IMR-90 (cell line): ENCODE measurements at regions not wholly inside any gene's neighbourhood (a gene's known extent, or its start where the extent isn't known, plus 50 kb on each side); places are given as distances from the start of the nearest gene placed in this dataset.

Experiments
- ATAC-seq: fragments of 200-7000 bp; cut with Tn5 transposase; 2 replicates; pipeline ENCODE4 v1.9.1; 2020; ENCODE audit warnings: low read depth, mild to moderate bottlenecking, moderate library complexity
- BruUV-seq: library from RNA; stranded (reverse); fragments of 400-500 nt; replicated peaks from 2 replicates; lab custom pipeline; 2021; lab: Mats Ljungman, UMichigan
- CTCF ChIA-PET: fragments of 300-600 bp; formaldehyde crosslinking; extraction: SDS; loops from one replicate; lab custom pipeline; 2021; ENCODE audit warnings: antibody characterized with exemption; lab: Yijun Ruan, JAX
- POLR2A ChIA-PET: fragments of 300-600 bp; sonication (Branson Sonifier 250); formaldehyde crosslinking; loops from one replicate; lab custom pipeline; 2022; ENCODE audit warnings: antibody characterized with exemption; ENCODE audit not compliant: unreplicated experiment; lab: Charles Lee
- DNase-seq: peaks from one replicate; pipeline ENCODE4 v3.0.0; 2013
- H2AFZ ChIP-seq: replicated peaks from 2 replicates; pipeline ENCODE3; 2013; ENCODE audit warnings: low read length, mild to moderate bottlenecking; ENCODE audit not compliant: poor library complexity
- H2AK5ac ChIP-seq: 2 replicates; pipeline ENCODE4 v1.6.1; 2013; ENCODE audit warnings: low read depth, low read length, inconsistent platforms
- H2AK9ac ChIP-seq: replicated peaks from 2 replicates; pipeline ENCODE3; 2013; ENCODE audit warnings: mild to moderate bottlenecking, low read depth, low read length, moderate library complexity; ENCODE audit not compliant: poor library complexity
- H2BK120ac ChIP-seq: 2 replicates; pipeline ENCODE4 v1.6.1; 2013; ENCODE audit warnings: low read depth, low read length, inconsistent platforms
- H2BK15ac ChIP-seq: 3 replicates; pipeline ENCODE4 v1.6.1; 2013; ENCODE audit warnings: low read depth, low read length, inconsistent platforms
- H2BK20ac ChIP-seq: 2 replicates; pipeline ENCODE4 v1.6.1; 2013; ENCODE audit warnings: low read depth, mild to moderate bottlenecking, inconsistent platforms, low read length, moderate library complexity
- H2BK5ac ChIP-seq: 2 replicates; pipeline ENCODE4 v1.6.1; 2013; ENCODE audit warnings: mild to moderate bottlenecking, low read depth, low read length, inconsistent platforms; ENCODE audit not compliant: poor library complexity, severe bottlenecking
- H3K14ac ChIP-seq: replicated peaks from 2 replicates; pipeline ENCODE4 v1.6.1; 2013; ENCODE audit warnings: low read depth, low read length, inconsistent platforms
- H3K18ac ChIP-seq: 2 replicates; pipeline ENCODE4 v1.6.1; 2013; ENCODE audit warnings: low read depth, low read length, control low read depth
- H3K23ac ChIP-seq: 2 replicates; pipeline ENCODE4 v1.6.1; 2013; ENCODE audit warnings: low read depth, low read length, inconsistent platforms
- H3K27ac ChIP-seq: 2 replicates; pipeline ENCODE4 v1.5.1; 2013; ENCODE audit warnings: mild to moderate bottlenecking, control low read depth, low read length; ENCODE audit not compliant: insufficient read depth
- H3K27me3 ChIP-seq: 2 replicates; pipeline ENCODE4 v1.6.1; 2013; ENCODE audit warnings: low read length; ENCODE audit not compliant: control insufficient read depth, insufficient read depth
- H3K36me3 ChIP-seq: 2 replicates; pipeline ENCODE4 v1.6.1; 2013; ENCODE audit warnings: low read length, mixed read lengths; ENCODE audit not compliant: control insufficient read depth, insufficient read depth
- H3K4ac ChIP-seq: 2 replicates; pipeline ENCODE4 v1.6.1; 2013; ENCODE audit warnings: low read depth, low read length, inconsistent platforms
- H3K4me1 ChIP-seq: 2 replicates; pipeline ENCODE4 v1.6.1; 2013; ENCODE audit warnings: low read length, mixed read lengths; ENCODE audit not compliant: control insufficient read depth, insufficient read depth
- H3K4me2 ChIP-seq: 2 replicates; pipeline ENCODE4 v1.6.1; 2013; ENCODE audit warnings: low read depth, mild to moderate bottlenecking, control low read depth, low read length, moderate library complexity
- H3K4me3 ChIP-seq: 2 replicates; pipeline ENCODE4 v1.5.1; 2013; ENCODE audit warnings: low read depth, mild to moderate bottlenecking, control low read depth, low read length, moderate library complexity; ENCODE audit not compliant: insufficient read depth
- H3K56ac ChIP-seq: 2 replicates; pipeline ENCODE4 v1.6.1; 2013; ENCODE audit warnings: low read length, inconsistent platforms; ENCODE audit not compliant: insufficient read depth; ENCODE audit errors: extremely low read depth
- H3K79me1 ChIP-seq, 2 experiments: 2 replicates each; pipeline ENCODE4 v1.6.1; 2013; ENCODE audit warnings: low read length in 2 of 2, inconsistent platforms in 1 of 2, low read depth in 1 of 2
- H3K9ac ChIP-seq: 2 replicates; pipeline ENCODE4 v1.6.1; 2013; ENCODE audit warnings: low read depth, low read length, control low read depth
- H3K9me1 ChIP-seq: 2 replicates; pipeline ENCODE4 v1.6.1; 2013; ENCODE audit warnings: low read length, inconsistent platforms; ENCODE audit not compliant: insufficient read depth
- H3K9me3 ChIP-seq: 2 replicates; pipeline ENCODE4 v1.6.1; 2013; ENCODE audit warnings: low read length; ENCODE audit not compliant: control insufficient read depth, insufficient read depth
- H4K20me1 ChIP-seq: 2 replicates; pipeline ENCODE4 v1.6.1; 2013; ENCODE audit warnings: low read length, inconsistent platforms; ENCODE audit not compliant: insufficient read depth
- H4K5ac ChIP-seq: 2 replicates; pipeline ENCODE4 v1.6.1; 2013; ENCODE audit warnings: mild to moderate bottlenecking, low read depth, low read length, control low read depth
- H4K8ac ChIP-seq, 2 experiments: 2 replicates each; pipeline ENCODE4 v1.6.1; 2013; ENCODE audit warnings: low read depth in 2 of 2, low read length in 2 of 2, control low read depth in 1 of 2, inconsistent platforms in 1 of 2
- H4K91ac ChIP-seq: 2 replicates; pipeline ENCODE4 v1.6.1; 2013; ENCODE audit warnings: low read depth, low read length, inconsistent platforms; ENCODE audit not compliant: insufficient read depth
- BHLHE40 ChIP-seq: fragments of 150-350 bp; IDR thresholded peaks from 2 replicates; pipeline ENCODE4 v1.6.1; 2016; ENCODE audit warnings: mild to moderate bottlenecking, low read depth, low read length
- CEBPB ChIP-seq: IDR thresholded peaks from 2 replicates; pipeline ENCODE4 v1.6.1; 2012; ENCODE audit warnings: low read depth, low read length, improper control_type of control experiment
- CHD1 ChIP-seq: IDR thresholded peaks from 2 replicates; pipeline ENCODE4 v1.6.1; 2012; ENCODE audit warnings: low read depth, low read length, improper control_type of control experiment
- CTCF ChIP-seq: conservative IDR thresholded peaks from 2 replicates; pipeline ENCODE4 v1.5.1; 2012; ENCODE audit warnings: mild to moderate bottlenecking, low read depth, low read length, improper control_type of control experiment
- ELK1 ChIP-seq: fragments of 150-350 bp; IDR thresholded peaks from 2 replicates; pipeline ENCODE4 v1.6.1; 2016; ENCODE audit warnings: low read depth, mild to moderate bottlenecking, low read length, moderate library complexity, borderline replicate concordance
- MXI1 ChIP-seq: IDR thresholded peaks from 2 replicates; pipeline ENCODE4 v1.6.1; 2012; ENCODE audit warnings: low read depth, mild to moderate bottlenecking, low read length, moderate library complexity, borderline replicate concordance
- NFE2L2 ChIP-seq: fragments of 150-350 bp; IDR thresholded peaks from 2 replicates; pipeline ENCODE4 v1.6.1; 2016; ENCODE audit warnings: low read depth, mild to moderate bottlenecking, low read length
- POLR2A ChIP-seq: IDR thresholded peaks from 2 replicates; pipeline ENCODE4 v1.6.1; 2012; ENCODE audit warnings: mild to moderate bottlenecking, low read depth, low read length
- RAD21 ChIP-seq: IDR thresholded peaks from 2 replicates; pipeline ENCODE4 v1.6.1; 2012; ENCODE audit warnings: low read length, improper control_type of control experiment
- RFX5 ChIP-seq: IDR thresholded peaks from 2 replicates; pipeline ENCODE4 v1.8.0; 2012; ENCODE audit warnings: low read depth, mild to moderate bottlenecking, low read length, moderate library complexity
- WGBS, 2 experiments: methylation state at CpG; one replicate each; pipeline versions ENCODE4 v1.1.5 to v1.1.7; 2013; ENCODE audit warnings: missing lambda C conversion rate in 2 of 2; ENCODE audit not compliant: insufficient read length in 1 of 2; ENCODE audit errors: extremely low coverage in 2 of 2; 5-methylcytosine and 5-hydroxymethylcytosine counted together
- dilution Hi-C: fragments of 300-500 bp; cut with HindIII; formaldehyde crosslinking; loops from one replicate; pipeline ENCODE4 v1.14.3; 2018; ENCODE audit warnings: low sequenced_read_pairs; ENCODE audit not compliant: unreplicated experiment
- in situ Hi-C: fragments of 300-500 bp; cut with MboI; formaldehyde crosslinking; loops from 3 replicates; pipeline ENCODE4 v1.14.3; 2019; ENCODE audit warnings: low sequenced_read_pairs, inconsistent platforms, mixed read lengths
- intact Hi-C: fragments of 100-400 bp; cut with micrococcal nuclease; formaldehyde crosslinking; loops from 2 replicates; pipeline ENCODE4 v1.10.0; 2022

- peaks cover 2% of the 10 kb centered on the region; the same call in 1 of the 2 replicates for H3K9me3 ChIP-seq
- H3K4me3 ChIP-seq = no peak overlapping the region
- H3K27ac ChIP-seq = no peak overlapping the region
- no peak overlapping the region for H2AK9ac ChIP-seq
- POLR2A ChIA-PET = no interaction called here
- no peak overlapping the region for H2AK5ac ChIP-seq
- no peak overlapping the region for H2BK5ac ChIP-seq
- H3K27me3 ChIP-seq = no peaks in the 10 kb centered on the region
- no peak overlapping the region for H3K18ac ChIP-seq
- no peak overlapping the region for H3K56ac ChIP-seq
- intact Hi-C loops = no loop called here
- no peak overlapping the region for H4K91ac ChIP-seq
- H4K5ac ChIP-seq = no peak overlapping the region
- no CpG with 5 or more reads among the region's 4 CpGs for WGBS, 2 experiments
- H2AFZ ChIP-seq = no peak overlapping the region
- no peak for DNase-seq
- no peak overlapping the region for H4K8ac ChIP-seq
- ATAC-seq = no peak
- H3K9ac ChIP-seq = no peak overlapping the region
- H3K4ac ChIP-seq = no peak overlapping the region
- TF ChIP-seq CEBPB = no peak
- no peak for TF ChIP-seq RFX5
- no peak for TF ChIP-seq BHLHE40
- TF ChIP-seq MXI1 = no peak
- no peak for TF ChIP-seq CTCF
- TF ChIP-seq CHD1 = no peak
- no peak for TF ChIP-seq RAD21
- TF ChIP-seq ELK1 = no peak
- TF ChIP-seq POLR2A = no peak
- no peak for TF ChIP-seq NFE2L2
- H2BK20ac ChIP-seq = no peak overlapping the region
- H3K9me1 ChIP-seq = no peaks in the 10 kb centered on the region
- in situ Hi-C loops = no loop called here
- no peaks in the 10 kb centered on the region for H3K36me3 ChIP-seq
- no peak overlapping the region for H2BK15ac ChIP-seq
- H3K4me1 ChIP-seq = no peaks in the 10 kb centered on the region
- H4K20me1 ChIP-seq = no peaks in the 10 kb centered on the region
- H3K14ac ChIP-seq = no peak overlapping the region
- BruUV-seq = no TSS peak
- no peak overlapping the region for H3K4me2 ChIP-seq
- no peak overlapping the region for H2BK120ac ChIP-seq
- H3K23ac ChIP-seq = no peak overlapping the region
- dilution Hi-C loops = no loop called here
- H3K79me1 ChIP-seq = no peaks in the 10 kb centered on the region
- CTCF ChIA-PET = no interaction called here
These were observed 1697.1 kb upstream of the LRRTM1 start for GRCh38 chr2:82001614-82002013.
